ENCODE measurements at regions not wholly inside any gene's neighbourhood (a gene's known extent, or its start where the extent isn't known, plus 50 kb on each side); places are given as distances from the start of the nearest gene placed in this dataset.

DNA sequence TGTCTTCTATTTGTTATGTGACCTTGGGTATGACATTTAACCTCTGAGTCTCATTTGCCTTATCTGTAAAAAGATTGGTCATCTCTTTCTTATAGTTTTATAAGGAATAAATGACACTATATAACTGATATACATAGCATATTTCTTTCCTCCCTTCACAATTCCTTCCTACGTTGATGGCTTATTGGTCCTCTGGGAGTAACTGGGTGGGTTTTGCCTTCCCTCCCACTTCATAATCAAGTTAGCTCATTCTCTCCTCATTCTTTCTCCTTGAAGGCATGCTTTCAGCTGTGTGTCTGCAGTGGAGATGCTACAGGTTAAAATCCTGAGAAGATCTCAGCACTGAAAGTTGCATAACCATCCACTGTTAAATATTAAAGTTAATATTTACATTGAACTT, 382.4 kb downstream of the TMEM38B start:
- TF ChIP-seq POLR2A (IDR thresholded peaks at IDR 0.05), result no peak
- TF ChIP-seq, protein P1, sequence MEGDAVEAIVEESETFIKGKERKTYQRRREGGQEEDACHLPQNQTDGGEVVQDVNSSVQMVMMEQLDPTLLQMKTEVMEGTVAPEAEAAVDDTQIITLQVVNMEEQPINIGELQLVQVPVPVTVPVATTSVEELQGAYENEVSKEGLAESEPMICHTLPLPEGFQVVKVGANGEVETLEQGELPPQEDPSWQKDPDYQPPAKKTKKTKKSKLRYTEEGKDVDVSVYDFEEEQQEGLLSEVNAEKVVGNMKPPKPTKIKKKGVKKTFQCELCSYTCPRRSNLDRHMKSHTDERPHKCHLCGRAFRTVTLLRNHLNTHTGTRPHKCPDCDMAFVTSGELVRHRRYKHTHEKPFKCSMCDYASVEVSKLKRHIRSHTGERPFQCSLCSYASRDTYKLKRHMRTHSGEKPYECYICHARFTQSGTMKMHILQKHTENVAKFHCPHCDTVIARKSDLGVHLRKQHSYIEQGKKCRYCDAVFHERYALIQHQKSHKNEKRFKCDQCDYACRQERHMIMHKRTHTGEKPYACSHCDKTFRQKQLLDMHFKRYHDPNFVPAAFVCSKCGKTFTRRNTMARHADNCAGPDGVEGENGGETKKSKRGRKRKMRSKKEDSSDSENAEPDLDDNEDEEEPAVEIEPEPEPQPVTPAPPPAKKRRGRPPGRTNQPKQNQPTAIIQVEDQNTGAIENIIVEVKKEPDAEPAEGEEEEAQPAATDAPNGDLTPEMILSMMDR (IDR thresholded peaks at IDR 0.05), result no peak
